ENCODE measurements at regions not wholly inside any gene's neighbourhood (a gene's known extent, or its start where the extent isn't known, plus 50 kb on each side); places are given as distances from the start of the nearest gene placed in this dataset.

GRCh38 chr6:43986177-43986825 lies 141.0 kb downstream of the MRPL14 start:
- Histone ChIP-seq H3K9me3 (ENCODE audit: control insufficient read depth, low read length) (no peaks in the 10 kb centered on the region), H3K27ac (ENCODE audit: low read depth, low read length, severe bottlenecking) (no peak overlapping the region), H3K36me3 (ENCODE audit: control insufficient read depth, insufficient read depth, low read length) (no peaks in the 10 kb centered on the region), H3K4me3 (ENCODE audit: extremely low read depth, insufficient read depth, low read length, poor library complexity, severe bottlenecking) (no peak overlapping the region), H3K4me1 (ENCODE audit: control insufficient read depth, insufficient read depth, low read length, poor library complexity, severe bottlenecking) (peaks cover 18% of the 10 kb centered on the region)
- WGBS, 2 experiments (ENCODE audit: insufficient coverage in 2 of 2): 87 to 93% methylated on average over 6 to 7 of the region's 7 CpGs

DNA sequence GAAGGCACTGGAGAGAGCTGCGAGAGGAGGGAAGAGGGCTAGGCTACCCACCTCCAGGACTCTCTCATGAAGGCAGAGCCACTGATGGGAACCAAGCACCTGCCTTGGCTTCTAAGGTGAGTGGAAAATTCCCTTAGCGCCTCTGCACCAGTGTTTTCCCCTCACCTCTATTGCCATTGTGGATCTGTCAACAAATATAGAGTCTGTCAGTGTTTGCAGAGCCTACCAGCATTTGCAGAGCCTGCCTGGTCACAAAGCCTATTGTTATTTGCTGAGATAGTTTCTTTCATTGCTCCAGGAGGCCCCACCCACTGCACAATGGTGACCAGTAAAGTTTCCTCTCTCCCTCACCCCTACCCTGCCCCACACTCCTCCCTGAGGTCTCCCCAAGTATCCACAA lies 141.9 kb downstream of the MRPL14 start:
- no peaks in the 10 kb centered on the region for H3K36me3 ChIP-seq (ENCODE audit: control insufficient read depth, insufficient read depth, low read length)
- WGBS, 2 experiments (ENCODE audit: insufficient coverage in 2 of 2): 100% methylated on average over 1 of the region's 2 CpGs
- no peak overlapping the region for H3K4me3 ChIP-seq (ENCODE audit: extremely low read depth, insufficient read depth, low read length, poor library complexity, severe bottlenecking)
- H3K27ac ChIP-seq (ENCODE audit: low read depth, low read length, severe bottlenecking): no peak overlapping the region
- no peaks in the 10 kb centered on the region for H3K9me3 ChIP-seq (ENCODE audit: control insufficient read depth, low read length)
- peaks cover 10% of the 10 kb centered on the region for H3K4me1 ChIP-seq (ENCODE audit: control insufficient read depth, insufficient read depth, low read length, poor library complexity, severe bottlenecking)

DNA sequence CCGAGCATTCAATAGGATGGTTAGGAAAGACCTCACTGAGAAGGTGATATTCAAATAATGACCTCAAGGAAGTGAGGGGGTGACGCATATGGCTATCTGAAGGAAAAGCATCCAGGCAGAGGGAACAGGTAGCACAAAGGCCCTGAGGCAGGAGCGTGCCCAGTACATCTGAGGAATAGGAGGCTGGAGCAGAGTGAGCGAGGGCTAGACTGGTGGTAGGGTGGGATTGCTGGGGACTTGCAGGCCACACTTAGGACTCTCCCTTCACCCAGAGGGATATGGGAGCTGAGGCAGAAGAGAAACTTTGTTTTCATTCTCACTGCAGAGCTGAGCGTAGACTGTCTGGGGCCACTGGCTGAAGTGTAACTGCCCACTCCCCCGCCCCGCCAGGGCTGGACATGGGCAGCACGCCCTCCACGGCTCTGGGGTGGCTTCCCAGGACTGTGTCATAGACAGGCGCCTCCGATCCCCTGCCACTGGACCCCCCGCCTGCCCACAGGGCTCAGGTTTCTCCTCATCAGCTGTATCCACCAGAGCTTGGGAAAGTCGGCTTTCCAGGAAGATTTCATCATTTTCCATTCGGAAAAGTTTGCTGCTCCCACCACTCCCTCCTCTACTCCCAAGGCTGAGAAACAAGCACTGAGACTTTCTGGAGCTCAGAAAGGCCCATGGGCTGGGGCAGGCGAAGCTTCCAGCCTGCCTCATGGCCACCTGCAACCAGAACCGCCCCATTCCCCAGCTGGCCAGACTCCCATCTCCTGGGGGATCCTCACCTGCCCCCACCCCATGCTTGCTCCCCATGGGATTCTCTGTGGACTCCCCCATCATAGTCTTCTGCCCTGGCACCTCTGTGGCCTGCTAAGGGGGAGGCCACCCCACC lies 142.6 kb downstream of the MRPL14 start:
- WGBS, 2 experiments (ENCODE audit: insufficient coverage in 2 of 2): 88 to 90% methylated on average over 14 to 16 of the region's 16 CpGs
- Histone ChIP-seq H3K27ac (ENCODE audit: low read depth, low read length, severe bottlenecking) (no peak overlapping the region), H3K4me3 (ENCODE audit: extremely low read depth, insufficient read depth, low read length, poor library complexity, severe bottlenecking) (no peak overlapping the region), H3K4me1 (ENCODE audit: control insufficient read depth, insufficient read depth, low read length, poor library complexity, severe bottlenecking) (peaks cover 3% of the 10 kb centered on the region), H3K9me3 (ENCODE audit: control insufficient read depth, low read length) (no peaks in the 10 kb centered on the region), H3K36me3 (ENCODE audit: control insufficient read depth, insufficient read depth, low read length) (no peaks in the 10 kb centered on the region)

DNA sequence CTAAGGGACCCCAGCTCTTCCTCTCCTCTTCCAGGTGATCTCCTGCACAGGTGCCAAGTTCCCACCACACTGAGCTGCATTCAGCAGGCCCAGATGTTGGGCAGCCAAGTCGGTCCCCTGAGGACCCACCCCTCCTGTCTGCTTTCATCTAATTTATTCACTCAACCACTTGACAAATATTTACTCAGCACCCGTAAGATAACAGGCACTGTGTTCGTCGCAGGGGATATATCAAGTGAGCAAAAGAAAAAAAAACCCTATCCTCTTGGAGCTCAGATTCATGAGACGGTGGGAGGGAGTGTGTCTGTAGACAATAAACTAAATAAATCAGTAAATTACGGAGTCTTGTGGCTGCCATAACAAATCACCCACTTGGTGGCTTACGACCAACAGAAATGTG lies 143.6 kb downstream of the MRPL14 start:
- Histone ChIP-seq H3K9me3 (ENCODE audit: control insufficient read depth, low read length) (no peaks in the 10 kb centered on the region), H3K4me1 (ENCODE audit: control insufficient read depth, insufficient read depth, low read length, poor library complexity, severe bottlenecking) (no peaks in the 10 kb centered on the region), H3K36me3 (ENCODE audit: control insufficient read depth, insufficient read depth, low read length) (no peaks in the 10 kb centered on the region), H3K27ac (ENCODE audit: low read depth, low read length, severe bottlenecking) (no peak overlapping the region), H3K4me3 (ENCODE audit: extremely low read depth, insufficient read depth, low read length, poor library complexity, severe bottlenecking) (no peak overlapping the region)
- 89 to 100% methylated on average over 2 to 3 of the region's 7 CpGs for WGBS, 2 experiments (ENCODE audit: insufficient coverage in 2 of 2)

GRCh38 chr6:43983191-43983590 lies 144.1 kb downstream of the MRPL14 start:
- no peak overlapping the region for H3K27ac ChIP-seq (ENCODE audit: low read depth, low read length, severe bottlenecking)
- no peaks in the 10 kb centered on the region for H3K36me3 ChIP-seq (ENCODE audit: control insufficient read depth, insufficient read depth, low read length)
- H3K4me3 ChIP-seq (ENCODE audit: extremely low read depth, insufficient read depth, low read length, poor library complexity, severe bottlenecking): no peak overlapping the region
- WGBS, 2 experiments (ENCODE audit: insufficient coverage in 2 of 2): 38 to 61% methylated on average over 1 to 2 of the region's 2 CpGs
- no peaks in the 10 kb centered on the region for H3K4me1 ChIP-seq (ENCODE audit: control insufficient read depth, insufficient read depth, low read length, poor library complexity, severe bottlenecking)
- no peaks in the 10 kb centered on the region for H3K9me3 ChIP-seq (ENCODE audit: control insufficient read depth, low read length)

DNA sequence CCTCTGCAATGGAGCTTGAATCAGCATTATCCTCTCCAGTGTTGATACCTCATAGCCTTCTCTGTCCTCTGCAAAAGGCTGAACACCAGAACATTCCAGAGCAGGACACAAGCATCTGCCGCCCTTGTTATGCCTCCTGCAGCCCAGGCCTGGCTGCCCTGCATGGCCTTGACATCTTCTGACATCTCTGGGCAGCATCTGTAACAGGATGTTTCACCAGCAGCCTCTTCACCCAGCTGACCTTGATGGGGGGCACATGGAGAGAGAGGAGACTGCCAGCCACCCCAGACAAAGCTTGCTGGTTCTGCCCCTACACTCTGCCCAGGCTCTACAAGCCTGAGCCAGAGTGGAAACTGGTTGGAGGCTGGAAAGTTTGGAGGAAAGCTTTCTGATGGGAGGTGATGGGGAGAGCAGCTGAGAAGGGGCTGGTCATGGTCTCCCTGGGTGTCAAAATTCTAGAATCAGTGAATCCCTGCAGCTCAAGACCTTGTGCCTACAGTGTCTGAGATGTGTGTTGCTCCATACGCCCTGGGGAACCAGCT lies 145.1 kb downstream of the MRPL14 start:
- Histone ChIP-seq H3K27ac (ENCODE audit: low read depth, low read length, severe bottlenecking) (no peak overlapping the region), H3K9me3 (ENCODE audit: control insufficient read depth, low read length) (no peaks in the 10 kb centered on the region), H3K4me3 (ENCODE audit: extremely low read depth, insufficient read depth, low read length, poor library complexity, severe bottlenecking) (no peak overlapping the region), H3K36me3 (ENCODE audit: control insufficient read depth, insufficient read depth, low read length) (no peaks in the 10 kb centered on the region), H3K4me1 (ENCODE audit: control insufficient read depth, insufficient read depth, low read length, poor library complexity, severe bottlenecking) (no peaks in the 10 kb centered on the region)
- whole genome bisulfite sequencing, 2 experiments (ENCODE audit: insufficient coverage in 2 of 2): 51 to 63% methylated on average over 2 of the region's 2 CpGs

- H3K27ac ChIP-seq (ENCODE audit: low read depth, low read length, severe bottlenecking): no peak overlapping the region
- 74 to 88% methylated on average over 2 to 4 of the region's 4 CpGs for WGBS, 2 experiments (ENCODE audit: insufficient coverage in 2 of 2)
- no peaks in the 10 kb centered on the region for H3K9me3 ChIP-seq (ENCODE audit: control insufficient read depth, low read length)
- no peaks in the 10 kb centered on the region for H3K4me1 ChIP-seq (ENCODE audit: control insufficient read depth, insufficient read depth, low read length, poor library complexity, severe bottlenecking)
- H3K4me3 ChIP-seq (ENCODE audit: extremely low read depth, insufficient read depth, low read length, poor library complexity, severe bottlenecking): no peak overlapping the region
- no peaks in the 10 kb centered on the region for H3K36me3 ChIP-seq (ENCODE audit: control insufficient read depth, insufficient read depth, low read length)
Measured at GRCh38 chr6:43981363-43981990, 145.8 kb downstream of the MRPL14 start.

- peaks cover 8% of the 10 kb centered on the region for H3K9me3 ChIP-seq (ENCODE audit: control insufficient read depth, low read length)
- no peaks in the 10 kb centered on the region for H3K36me3 ChIP-seq (ENCODE audit: control insufficient read depth, insufficient read depth, low read length)
- 88 to 93% methylated on average over 7 to 11 of the region's 12 CpGs for WGBS, 2 experiments (ENCODE audit: insufficient coverage in 2 of 2)
- H3K4me1 ChIP-seq (ENCODE audit: control insufficient read depth, insufficient read depth, low read length, poor library complexity, severe bottlenecking): no peaks in the 10 kb centered on the region
- no peak overlapping the region for H3K27ac ChIP-seq (ENCODE audit: low read depth, low read length, severe bottlenecking)
- no peak overlapping the region for H3K4me3 ChIP-seq (ENCODE audit: extremely low read depth, insufficient read depth, low read length, poor library complexity, severe bottlenecking)
Measured at GRCh38 chr6:43980004-43980795, 147.1 kb downstream of the MRPL14 start.

DNA sequence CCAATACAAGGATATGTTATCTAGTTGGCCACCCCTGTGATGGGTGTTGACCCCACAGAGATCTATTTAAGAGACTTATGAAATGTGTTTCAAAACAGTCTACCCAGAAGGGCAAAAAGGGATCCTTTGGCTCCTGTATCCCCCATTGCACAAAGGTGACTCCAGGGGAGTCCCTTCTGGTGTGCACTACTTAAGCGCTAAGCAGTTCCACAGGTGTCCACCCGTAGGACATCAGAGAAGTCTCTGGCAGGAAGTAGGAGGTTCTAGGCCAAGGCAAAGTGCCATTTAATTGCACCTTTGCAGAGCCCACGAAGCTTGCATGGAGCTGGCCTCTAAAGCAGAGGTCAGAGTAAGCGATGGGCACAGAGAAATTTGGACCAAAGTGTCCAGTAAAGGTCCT lies 147.7 kb downstream of the MRPL14 start:
- WGBS, 2 experiments (ENCODE audit: insufficient coverage in 2 of 2): 91 to 93% methylated on average over 4 of the region's 4 CpGs

More for the DNA sequence above, 147.7 kb downstream of the MRPL14 start:
- Histone ChIP-seq H3K4me1 (ENCODE audit: control insufficient read depth, insufficient read depth, low read length, poor library complexity, severe bottlenecking) (no peaks in the 10 kb centered on the region), H3K27ac (ENCODE audit: low read depth, low read length, severe bottlenecking) (no peak overlapping the region), H3K4me3 (ENCODE audit: extremely low read depth, insufficient read depth, low read length, poor library complexity, severe bottlenecking) (no peak overlapping the region), H3K36me3 (ENCODE audit: control insufficient read depth, insufficient read depth, low read length) (no peaks in the 10 kb centered on the region), H3K9me3 (ENCODE audit: control insufficient read depth, low read length) (peaks cover 8% of the 10 kb centered on the region)

All from mesodermal cell (in vitro differentiated cells).